Fibroblast of the aortic adventitia (primary cell): ENCODE measurements at regions not wholly inside any gene's neighbourhood (a gene's known extent, or its start where the extent isn't known, plus 50 kb on each side); places are given as distances from the start of the nearest gene placed in this dataset.

Experiments
- DNase-seq: peaks from one replicate; pipeline ENCODE4 v3.0.0-alpha.2; 2010; ENCODE audit warnings: low read depth
- H3K4me3 ChIP-seq: 2 replicates; pipeline ENCODE4 v1.5.1; 2011; ENCODE audit warnings: low read depth, mild to moderate bottlenecking, control low read depth, low read length, moderate library complexity
- TF ChIP-seq, protein P1 (sequence below): IDR thresholded peaks from 2 replicates; pipeline ENCODE4 v1.5.1; 2011; ENCODE audit warnings: mild to moderate bottlenecking, low read length, control low read depth, inconsistent platforms; ENCODE audit not compliant: insufficient read depth

DNA sequence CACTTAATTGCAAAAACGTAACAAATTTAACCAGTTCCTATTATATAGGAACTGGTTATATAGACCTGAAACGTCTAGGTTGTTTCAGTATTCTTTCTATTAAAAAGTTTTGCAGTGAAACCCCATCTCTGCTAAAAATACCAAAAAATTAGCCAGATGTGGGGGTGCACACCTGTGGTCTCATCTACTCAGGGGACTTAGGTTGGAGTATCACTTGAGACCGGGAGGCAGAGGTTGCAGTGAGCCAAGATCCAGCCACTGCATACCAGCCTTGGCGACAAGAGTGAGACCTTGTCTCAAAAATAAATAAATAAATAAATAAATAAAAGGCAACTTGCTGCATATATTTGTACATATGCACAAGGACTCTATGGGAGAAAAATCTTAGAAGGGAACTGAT lies 387.0 kb downstream of the TUSC7 start:
- DNase-seq: no peak
- TF ChIP-seq, protein P1, sequence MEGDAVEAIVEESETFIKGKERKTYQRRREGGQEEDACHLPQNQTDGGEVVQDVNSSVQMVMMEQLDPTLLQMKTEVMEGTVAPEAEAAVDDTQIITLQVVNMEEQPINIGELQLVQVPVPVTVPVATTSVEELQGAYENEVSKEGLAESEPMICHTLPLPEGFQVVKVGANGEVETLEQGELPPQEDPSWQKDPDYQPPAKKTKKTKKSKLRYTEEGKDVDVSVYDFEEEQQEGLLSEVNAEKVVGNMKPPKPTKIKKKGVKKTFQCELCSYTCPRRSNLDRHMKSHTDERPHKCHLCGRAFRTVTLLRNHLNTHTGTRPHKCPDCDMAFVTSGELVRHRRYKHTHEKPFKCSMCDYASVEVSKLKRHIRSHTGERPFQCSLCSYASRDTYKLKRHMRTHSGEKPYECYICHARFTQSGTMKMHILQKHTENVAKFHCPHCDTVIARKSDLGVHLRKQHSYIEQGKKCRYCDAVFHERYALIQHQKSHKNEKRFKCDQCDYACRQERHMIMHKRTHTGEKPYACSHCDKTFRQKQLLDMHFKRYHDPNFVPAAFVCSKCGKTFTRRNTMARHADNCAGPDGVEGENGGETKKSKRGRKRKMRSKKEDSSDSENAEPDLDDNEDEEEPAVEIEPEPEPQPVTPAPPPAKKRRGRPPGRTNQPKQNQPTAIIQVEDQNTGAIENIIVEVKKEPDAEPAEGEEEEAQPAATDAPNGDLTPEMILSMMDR: no peak
- H3K4me3 ChIP-seq: no peak overlapping the region

DNA sequence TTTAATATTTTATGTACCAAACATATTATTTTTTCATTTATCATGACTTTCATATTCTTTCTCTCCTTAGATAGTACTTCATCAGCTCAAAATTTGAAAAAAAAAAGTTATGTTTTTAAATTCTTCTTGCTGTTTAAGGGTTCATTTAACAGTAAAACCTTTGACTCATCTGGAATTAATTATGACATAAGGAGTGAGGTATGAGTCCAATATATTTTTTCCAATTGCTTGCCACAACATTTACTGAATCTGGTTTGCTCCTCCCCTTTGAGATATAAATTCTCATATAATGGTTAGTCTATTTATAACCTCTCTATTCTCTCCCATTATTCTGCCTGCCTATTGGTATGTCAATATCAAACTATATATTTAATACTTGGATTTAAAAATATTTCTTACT lies 387.8 kb downstream of the TUSC7 start:
- H3K4me3 ChIP-seq: no peak overlapping the region
- peak; percentile 19 for DNase-seq
- TF ChIP-seq, protein P1: no peak

DNA sequence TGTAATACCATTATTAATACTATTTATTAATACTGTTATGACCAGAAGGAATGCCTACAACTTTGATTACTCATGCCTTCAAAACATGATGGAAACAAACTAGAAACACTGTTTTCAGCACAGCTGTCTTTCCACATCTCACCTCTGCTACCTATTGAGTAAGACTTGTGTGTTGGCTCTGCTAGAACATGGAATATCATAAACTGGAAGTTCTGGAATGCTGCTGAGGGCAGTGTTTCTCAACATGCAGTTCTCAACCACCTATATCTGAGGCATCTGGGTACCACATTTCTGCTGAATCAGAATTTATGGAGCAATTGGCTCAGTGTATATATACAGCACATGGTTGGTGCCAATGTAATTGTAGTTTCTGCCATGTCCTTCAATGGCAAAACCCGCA lies 392.1 kb downstream of the TUSC7 start:
- DNase-seq: no peak
- TF ChIP-seq, protein P1: no peak
- no peak overlapping the region for H3K4me3 ChIP-seq

DNA sequence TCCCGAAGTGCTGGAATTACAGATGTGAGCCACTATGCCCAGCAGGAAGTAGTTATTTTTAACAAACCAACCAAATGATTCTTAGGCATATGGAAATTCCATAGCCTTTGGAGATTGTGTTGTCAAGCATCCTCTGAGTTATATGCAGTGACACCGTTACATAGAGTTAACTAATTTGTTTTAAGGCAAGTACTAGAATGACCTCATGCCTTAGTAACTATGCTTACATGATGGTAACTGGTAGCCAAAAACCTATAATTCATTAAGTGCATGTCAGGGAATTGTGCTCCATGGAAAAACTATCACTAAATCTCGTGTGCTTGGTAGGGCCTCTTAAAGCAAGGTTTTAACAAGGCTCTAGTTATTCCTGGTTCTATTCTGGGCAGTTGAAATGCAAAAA lies 392.8 kb downstream of the TUSC7 start:
- TF ChIP-seq, protein P1: no peak

DNA sequence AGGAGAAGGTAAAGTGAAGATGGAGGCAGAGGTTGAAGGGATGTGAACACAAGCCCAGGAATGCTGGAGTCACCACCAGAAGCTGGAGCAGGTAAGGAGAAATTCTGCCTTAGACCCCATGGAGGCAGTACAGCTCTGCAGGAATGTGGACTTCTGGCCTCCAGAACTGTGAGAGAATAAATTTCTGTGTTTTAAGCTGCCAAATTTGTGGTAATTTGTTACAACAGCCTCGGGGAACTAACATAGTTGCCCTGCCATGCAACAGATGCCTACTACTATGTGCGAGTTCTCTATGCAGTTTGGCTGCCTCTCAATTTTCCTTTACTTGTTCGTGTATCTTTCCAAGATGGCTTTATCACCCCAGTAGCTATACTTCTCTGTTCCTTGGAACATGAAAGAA lies 394.1 kb downstream of the TUSC7 start:
- DNase-seq: no peak
- TF ChIP-seq, protein P1: no peak
- H3K4me3 ChIP-seq: no peak overlapping the region

More for the DNA sequence above, 392.8 kb downstream of the TUSC7 start:
- no peak overlapping the region for H3K4me3 ChIP-seq
- DNase-seq: no peak

DNA sequence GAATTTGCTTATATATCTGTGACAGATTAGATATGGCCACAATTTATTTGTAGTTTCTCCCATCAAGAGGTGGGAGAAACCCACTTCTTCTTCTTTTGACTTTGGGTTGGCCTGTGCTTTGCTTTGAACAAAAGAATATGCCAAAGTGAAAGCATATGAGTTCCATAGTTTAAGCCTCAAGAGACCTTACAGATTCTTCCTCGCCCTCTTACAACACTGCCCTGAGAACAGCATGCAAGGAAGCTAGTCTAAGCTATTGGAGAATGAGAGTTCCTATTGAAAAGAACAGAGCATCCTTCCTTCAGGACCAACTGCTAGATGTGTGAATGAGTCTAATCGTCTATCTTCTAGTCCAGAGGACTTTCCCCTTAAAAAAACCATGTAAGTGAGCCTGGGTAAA lies 394.8 kb downstream of the TUSC7 start:
- TF ChIP-seq, protein P1: no peak
- peak; percentile 12 for DNase-seq

DNA sequence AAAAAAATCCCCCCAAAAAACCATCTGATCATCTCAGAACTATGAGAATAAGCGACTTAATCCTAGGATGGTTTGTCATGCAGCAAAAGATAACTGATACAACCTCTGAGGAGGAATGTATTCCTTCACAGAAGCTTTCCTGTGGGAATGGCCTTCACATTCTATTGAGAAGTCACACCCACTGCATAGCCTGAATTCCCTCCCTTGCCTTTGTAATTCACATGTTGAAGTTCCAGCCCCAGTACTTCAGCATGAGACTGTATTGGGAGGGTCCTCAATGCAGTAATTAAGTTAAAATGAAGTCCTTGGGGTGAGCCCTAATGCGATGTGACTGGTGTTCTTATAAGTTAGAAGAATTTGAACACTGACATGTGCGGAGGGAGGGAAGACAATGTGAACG lies 395.2 kb downstream of the TUSC7 start:
- TF ChIP-seq, protein P1: no peak
- no peak overlapping the region for H3K4me3 ChIP-seq
- peak; percentile 18 for DNase-seq

More for the DNA sequence above, 394.8 kb downstream of the TUSC7 start:
- no peak overlapping the region for H3K4me3 ChIP-seq
